Stimulated activated CD8-positive, alpha-beta memory T cell treated with anti-CD3 and anti-CD28 coated beads, Interleukin-12 subunit alpha, Interleukin-12 subunit beta, amount 100 ng/mL, for 4 hours (primary cell): ENCODE measurements at regions not wholly inside any gene's neighbourhood (a gene's known extent, or its start where the extent isn't known, plus 50 kb on each side); places are given as distances from the start of the nearest gene placed in this dataset.

Experiments
- DNase-seq: peaks from one replicate; pipeline ENCODE4 v3.0.0-alpha.2; 2020; ENCODE audit warnings: low read depth

GRCh38 chr16:6066652-6067051 lies 969.1 kb upstream of the EEF2KMT start:
- no peak for DNase-seq

- DNase-seq: no peak
Measured at GRCh38 chr16:6063526-6063925, 965.9 kb upstream of the EEF2KMT start.

- DNase-seq: no peak
Measured at GRCh38 chr16:6059671-6060070, 962.1 kb upstream of the EEF2KMT start.

- DNase-seq: no peak
Measured at GRCh38 chr16:6057821-6058220, 960.2 kb upstream of the EEF2KMT start.

GRCh38 chr16:6048017-6048416 lies 950.4 kb upstream of the EEF2KMT start:
- DNase-seq: no peak

- no peak for DNase-seq
Measured at GRCh38 chr16:6047325-6047724, 949.7 kb upstream of the EEF2KMT start.

- DNase-seq: no peak
Measured at GRCh38 chr16:6038941-6039645, 941.5 kb upstream of the EEF2KMT start.

- no peak for DNase-seq
Measured at GRCh38 chr16:6035161-6035560, 937.6 kb upstream of the EEF2KMT start.

GRCh38 chr16:6034511-6034910 lies 936.9 kb upstream of the EEF2KMT start:
- no peak for DNase-seq

- no peak for DNase-seq
Measured at GRCh38 chr16:6032438-6032837, 934.8 kb upstream of the EEF2KMT start.

GRCh38 chr16:6031567-6031966 lies 934.0 kb upstream of the EEF2KMT start:
- no peak for DNase-seq

- DNase-seq: no peak
Measured at GRCh38 chr16:6031102-6031501, 933.5 kb upstream of the EEF2KMT start.

GRCh38 chr16:6027733-6028132 lies 930.1 kb upstream of the EEF2KMT start:
- DNase-seq: no peak

- no peak for DNase-seq
Measured at GRCh38 chr16:6023449-6023848, 925.9 kb upstream of the EEF2KMT start.

GRCh38 chr16:6021276-6021943 lies 923.8 kb upstream of the EEF2KMT start:
- no peak for DNase-seq

- no peak for DNase-seq
Measured at GRCh38 chr16:6020162-6020985, 922.8 kb upstream of the EEF2KMT start.

- DNase-seq: no peak
Measured at GRCh38 chr16:6019490-6019991, 921.9 kb upstream of the EEF2KMT start.

- DNase-seq: no peak
Measured at GRCh38 chr16:6018848-6019489, 921.4 kb upstream of the EEF2KMT start.

- DNase-seq: no peak
Measured at GRCh38 chr16:6016530-6017184, 919.1 kb upstream of the EEF2KMT start.

GRCh38 chr16:6012716-6013115 lies 915.1 kb upstream of the EEF2KMT start:
- DNase-seq: no peak

GRCh38 chr16:6009151-6009550 lies 911.6 kb upstream of the EEF2KMT start:
- DNase-seq: no peak

GRCh38 chr16:6008670-6009069 lies 911.1 kb upstream of the EEF2KMT start:
- DNase-seq: no peak
